RCC 7860 (cell line): ENCODE measurements at regions not wholly inside any gene's neighbourhood (a gene's known extent, or its start where the extent isn't known, plus 50 kb on each side); places are given as distances from the start of the nearest gene placed in this dataset.

ENCODE experiments used
- DNase-seq: peaks from one replicate; pipeline ENCODE4 v3.0.0-alpha.2; 2015; ENCODE audit warnings: low spot score
- FAIRE-seq: peaks from 2 replicates; lab custom pipeline; 2012; peaks lifted over from hg19 to GRCh38; lab: Jason Lieb, UNC

GRCh38 chr10:128859738-128860386, 607.2 kb upstream of the MGMT start:
- DNase-seq (no peak), FAIRE-seq (no peak)

DNA sequence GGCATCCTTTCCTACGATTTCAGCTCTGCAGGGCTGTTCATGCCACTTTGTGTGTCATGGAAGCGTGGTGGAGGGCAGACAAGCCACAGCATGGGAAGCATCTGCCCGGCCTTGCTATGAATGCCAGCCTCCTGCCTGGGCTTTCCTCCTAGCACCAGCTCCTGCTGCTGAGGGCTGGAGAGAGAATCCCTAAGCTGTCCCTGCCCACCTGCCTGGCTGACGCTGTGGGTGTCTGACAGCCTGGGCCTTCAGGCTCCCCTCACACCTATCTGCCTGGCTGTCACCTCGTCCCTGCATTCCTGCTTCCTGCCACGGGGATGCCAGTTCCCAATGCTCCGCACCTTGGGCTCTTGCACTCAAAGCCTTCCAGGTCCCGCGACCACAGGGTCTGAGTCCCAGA, 606.5 kb upstream of the MGMT start:
- no peak for FAIRE-seq

DNA sequence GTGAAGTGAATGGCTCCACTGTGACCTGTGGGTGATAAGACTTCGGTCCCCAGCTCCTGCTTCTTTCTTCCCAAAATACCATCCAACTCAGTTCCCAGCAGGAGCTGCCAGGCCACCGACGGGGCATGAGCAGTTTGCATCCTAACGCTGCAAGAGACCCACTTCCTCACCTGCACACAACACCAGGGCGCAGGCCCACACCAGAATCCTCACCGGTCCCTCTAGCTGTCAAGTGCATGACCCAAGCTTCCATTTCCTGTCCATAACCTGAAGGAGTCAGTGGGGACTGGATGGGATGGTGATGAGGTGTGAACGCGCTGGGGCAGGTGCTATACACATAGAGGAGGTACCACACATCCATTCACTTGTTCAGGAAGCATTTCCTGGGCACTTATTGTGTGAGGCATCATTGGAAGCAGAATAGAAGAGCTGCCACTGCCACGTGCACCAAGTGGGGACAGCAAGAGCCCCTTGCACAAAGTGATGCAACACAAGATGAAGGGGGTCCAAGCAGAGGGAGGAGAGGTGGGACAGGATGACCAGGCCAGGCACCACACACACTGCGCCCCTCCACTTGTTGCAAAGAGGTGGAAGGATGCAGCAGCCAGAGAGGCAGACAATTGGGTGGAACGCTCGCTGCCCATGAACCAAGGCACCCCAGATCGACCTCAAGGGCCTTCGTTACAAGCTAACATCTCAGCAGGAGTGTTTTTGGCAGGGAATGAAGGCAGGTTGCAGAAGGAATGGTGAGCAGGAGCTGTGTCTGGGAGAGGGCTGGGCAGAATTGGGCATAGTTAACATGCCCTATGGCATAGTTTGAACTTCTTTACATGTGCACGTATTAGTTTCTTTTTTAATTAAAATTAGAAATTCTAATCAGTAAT, 605.8 kb upstream of the MGMT start:
- FAIRE-seq (no peak), DNase-seq (no peak)

More for the DNA sequence above, 606.5 kb upstream of the MGMT start:
- DNase-seq, result no peak

DNA sequence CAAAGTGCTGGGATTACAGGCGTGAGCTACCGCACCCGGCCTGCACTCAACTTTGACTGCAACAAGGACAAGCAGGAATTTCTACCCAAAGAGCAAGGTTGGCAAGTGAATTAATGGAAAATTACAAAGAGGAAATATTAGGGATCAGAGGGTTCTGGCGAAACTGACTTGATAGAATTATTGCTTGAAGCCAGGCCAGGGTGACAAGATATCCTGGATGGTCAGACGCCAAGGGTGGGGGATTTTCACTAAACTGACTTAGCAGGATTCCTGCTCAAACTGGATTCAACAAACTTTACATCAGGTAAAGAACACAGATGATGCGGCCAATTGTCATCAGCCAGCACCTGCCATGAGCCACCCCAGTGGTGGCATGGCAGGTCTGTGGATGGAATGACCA, 603.6 kb upstream of the MGMT start:
- FAIRE-seq (no peak), DNase-seq (no peak)

GRCh38 chr10:128863823-128864405, 603.1 kb upstream of the MGMT start:
- DNase-seq (no peak), FAIRE-seq (no peak)

GRCh38 chr10:128864554-128865295, 602.3 kb upstream of the MGMT start:
- FAIRE-seq, result no peak

DNA sequence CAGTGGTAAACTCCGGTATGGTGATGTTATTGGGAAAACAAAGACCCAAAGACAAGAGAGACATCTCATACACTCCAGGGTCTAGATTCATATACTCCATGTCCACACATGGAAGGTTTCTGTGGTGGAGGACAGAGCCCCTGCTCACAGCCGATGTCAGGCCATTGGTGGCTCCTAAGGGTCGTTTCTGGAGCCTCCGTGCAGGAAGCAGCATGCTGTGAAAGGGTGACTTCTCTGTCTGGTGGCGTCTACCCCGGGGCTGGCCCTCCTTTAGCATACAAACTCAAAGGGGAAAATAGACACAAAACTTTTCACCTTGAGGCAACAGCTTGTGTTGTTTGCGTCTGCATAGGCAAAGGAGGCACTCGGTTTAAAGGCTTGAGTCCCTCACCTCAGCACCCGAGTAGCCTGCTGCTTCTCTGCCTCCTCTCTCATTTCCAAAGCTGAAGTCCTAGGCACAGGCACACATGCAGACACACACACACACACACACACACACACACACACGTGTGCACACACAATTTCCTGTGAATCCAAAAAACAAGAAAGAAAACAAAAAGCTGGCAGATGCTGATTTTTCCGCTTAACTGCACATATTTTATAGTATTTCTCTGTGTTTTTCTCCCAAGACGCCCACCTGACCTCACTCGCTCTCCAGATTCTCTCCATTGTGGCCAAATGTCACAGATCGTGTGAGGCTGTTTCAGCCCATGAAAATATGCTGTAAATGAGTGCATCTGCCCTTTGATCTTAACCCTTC, 601.4 kb upstream of the MGMT start:
- FAIRE-seq, result no peak
- no peak for DNase-seq

More at GRCh38 chr10:128864554-128865295, 602.3 kb upstream of the MGMT start:
- no peak for DNase-seq

DNA sequence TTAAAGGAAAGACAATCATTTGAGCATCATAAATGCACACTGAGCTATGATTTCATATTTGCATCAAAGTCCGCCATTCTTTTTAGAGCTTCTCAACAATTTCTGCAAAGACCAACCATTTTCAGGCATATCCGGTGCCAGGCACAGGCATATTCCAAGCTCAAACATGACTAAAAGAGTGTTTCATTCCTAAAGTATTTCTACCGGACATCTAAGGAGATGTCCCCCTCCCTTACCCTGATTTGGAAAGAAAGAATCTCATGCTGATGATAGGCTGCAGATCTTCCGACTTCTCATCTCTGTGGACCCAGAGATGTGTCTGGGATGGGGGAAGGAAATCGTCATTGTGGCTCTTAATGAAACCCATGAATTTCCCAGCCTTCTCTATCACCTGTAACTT, 600.5 kb upstream of the MGMT start:
- DNase-seq (no peak), FAIRE-seq (no peak)

- FAIRE-seq (no peak), DNase-seq (no peak)
Measured at GRCh38 chr10:128867210-128867609, 599.8 kb upstream of the MGMT start.

DNA sequence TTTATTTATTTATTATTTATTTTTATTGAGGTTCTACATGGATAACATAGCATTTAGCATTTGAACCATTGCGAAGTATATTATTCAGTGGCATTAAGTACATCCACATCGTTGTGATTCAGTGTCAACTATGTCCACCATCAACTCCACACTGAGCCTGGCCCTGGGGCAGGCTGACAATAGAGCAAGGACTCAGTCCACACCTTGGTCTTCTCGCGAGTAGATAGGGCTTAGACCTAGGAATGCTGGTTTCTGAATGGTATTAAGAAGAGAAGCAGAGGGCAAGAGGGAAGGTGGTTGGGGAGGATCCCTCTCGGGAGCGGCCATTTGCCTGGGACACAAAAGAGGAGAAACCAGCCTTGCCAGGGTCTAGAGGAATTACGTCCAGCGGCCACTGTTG, 599.2 kb upstream of the MGMT start:
- no peak for DNase-seq
- no peak for FAIRE-seq

DNA sequence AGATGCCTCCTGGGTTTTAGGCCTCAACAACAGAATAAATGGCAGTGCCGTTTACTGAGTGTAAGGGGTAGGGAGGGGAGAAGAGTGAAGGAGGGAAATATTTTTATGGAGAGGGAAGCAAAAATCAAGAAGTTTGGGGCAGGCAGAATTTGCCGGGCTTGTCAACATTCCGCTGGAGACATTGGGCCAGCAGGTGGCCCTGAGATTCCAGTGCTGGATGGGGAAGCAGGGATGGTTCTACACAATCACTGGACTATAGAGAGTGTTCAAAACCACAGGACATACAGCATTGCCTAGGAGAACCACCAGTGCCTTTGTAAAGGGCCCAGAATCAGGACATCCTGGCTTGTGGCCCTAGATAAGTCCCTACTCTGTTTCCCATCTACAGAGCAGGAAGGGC, 598.6 kb upstream of the MGMT start:
- no peak for FAIRE-seq
- DNase-seq, result no peak

DNA sequence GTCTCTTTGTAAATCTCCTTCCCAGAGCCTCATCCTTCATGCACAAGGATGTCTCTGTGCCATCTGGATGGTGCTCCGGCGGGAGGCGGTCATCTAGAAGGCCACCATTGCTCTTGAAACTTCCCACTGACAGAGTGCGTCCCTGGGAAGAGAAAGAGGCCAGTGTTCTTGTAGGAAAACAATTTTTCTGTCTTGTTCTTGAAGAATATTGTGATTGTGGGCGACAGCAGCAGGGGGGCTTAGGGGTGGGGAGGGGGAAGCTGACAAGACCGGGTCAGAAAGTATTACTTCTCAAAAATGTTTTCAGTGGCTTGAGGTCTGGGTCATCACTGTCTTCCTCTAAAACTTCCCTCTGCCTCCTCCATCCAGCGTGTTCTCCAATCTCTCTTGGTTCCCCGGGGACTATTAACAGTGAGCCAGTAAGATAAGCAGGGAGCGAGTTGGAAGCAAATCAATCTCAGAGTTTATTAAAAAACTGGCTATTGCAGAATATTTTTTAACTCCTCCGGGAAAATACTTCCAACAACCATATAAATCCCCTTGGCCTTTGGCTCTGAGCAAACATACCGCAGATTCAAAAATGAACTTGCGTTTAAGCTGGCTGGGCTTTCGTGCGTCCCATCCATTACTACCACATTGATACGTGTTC, 597.8 kb upstream of the MGMT start:
- FAIRE-seq, result no peak
- no peak for DNase-seq

- FAIRE-seq, result no peak
Measured at GRCh38 chr10:128870830-128871597, 596.0 kb upstream of the MGMT start.

DNA sequence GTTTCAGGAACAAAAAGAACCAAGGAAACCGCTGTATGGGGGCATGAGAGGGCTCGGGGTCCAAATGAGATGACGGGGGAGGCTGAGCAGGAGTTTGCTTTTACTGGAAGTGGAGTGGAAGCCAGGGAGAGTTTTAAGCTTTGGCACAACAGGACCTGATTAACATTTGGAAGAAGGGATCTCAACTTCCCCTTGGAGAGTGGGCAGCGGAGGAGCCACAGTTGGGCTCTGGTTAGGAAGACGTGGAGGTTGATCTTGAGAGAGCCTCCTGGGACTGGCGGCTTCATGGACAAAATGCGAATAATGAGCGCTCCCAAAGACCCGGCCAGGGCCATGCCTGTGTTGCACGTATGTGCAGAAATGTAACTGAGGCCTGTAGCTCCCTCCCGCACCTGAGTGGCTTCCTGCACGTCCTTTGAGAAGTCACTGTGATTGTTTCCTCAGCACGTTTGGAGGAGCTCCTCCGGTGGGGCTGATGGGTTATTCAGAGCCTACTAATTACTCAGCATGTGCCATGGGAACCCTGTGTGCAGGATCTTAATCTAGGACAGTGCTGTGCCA, 595.3 kb upstream of the MGMT start:
- no peak for FAIRE-seq
- DNase-seq, result no peak

More at GRCh38 chr10:128870830-128871597, 596.0 kb upstream of the MGMT start:
- DNase-seq, result no peak

GRCh38 chr10:128873411-128874054, 593.5 kb upstream of the MGMT start:
- DNase-seq (no peak), FAIRE-seq (no peak)

GRCh38 chr10:128874331-128874730, 592.7 kb upstream of the MGMT start:
- DNase-seq (no peak), FAIRE-seq (no peak)

DNA sequence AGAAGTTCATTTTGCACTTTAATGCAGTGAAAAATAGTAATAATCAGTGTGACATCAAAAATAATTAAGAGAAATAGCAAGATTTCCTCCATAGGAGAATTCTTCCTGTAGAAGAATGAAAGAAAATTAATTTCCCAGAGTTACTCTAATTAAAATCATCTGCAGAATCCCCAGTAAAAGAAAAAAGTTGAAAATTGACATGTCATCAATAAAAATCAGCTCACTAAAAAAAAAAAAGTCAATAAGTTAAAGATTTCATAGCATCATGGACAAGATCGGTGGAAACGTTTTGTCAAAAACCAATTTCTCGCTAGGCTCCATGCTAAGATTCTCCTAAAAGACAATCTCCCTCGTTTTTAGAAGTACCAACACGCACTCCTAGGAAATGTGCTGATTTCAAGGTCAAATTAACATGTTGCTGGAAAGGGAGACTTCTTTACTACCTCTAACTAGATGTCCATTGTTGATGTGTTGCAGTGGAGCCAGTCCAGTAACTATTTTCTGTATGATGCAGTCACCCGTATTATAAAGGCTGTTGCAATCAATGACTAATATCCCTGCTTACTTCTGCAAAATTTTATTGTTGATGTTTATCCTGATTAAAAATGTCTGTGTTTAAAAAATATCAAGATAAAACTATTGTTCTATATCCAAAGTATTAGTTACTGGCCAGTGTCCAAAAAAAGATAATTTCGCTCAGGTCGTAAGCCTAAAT, 591.9 kb upstream of the MGMT start:
- DNase-seq, result no peak
- no peak for FAIRE-seq
